IMR-90 (cell line): ENCODE measurements at regions not wholly inside any gene's neighbourhood (a gene's known extent, or its start where the extent isn't known, plus 50 kb on each side); places are given as distances from the start of the nearest gene placed in this dataset.

Experiments used
- ATAC-seq: fragments of 200-7000 bp; cut with Tn5 transposase; 2 replicates; pipeline ENCODE4 v1.9.1; 2020; ENCODE audit warnings: low read depth, mild to moderate bottlenecking, moderate library complexity
- BruUV-seq: library from RNA; stranded (reverse); fragments of 400-500 nt; replicated peaks from 2 replicates; lab custom pipeline; 2021; lab: Mats Ljungman, UMichigan
- CTCF ChIA-PET: fragments of 300-600 bp; formaldehyde crosslinking; extraction: SDS; loops from one replicate; lab custom pipeline; 2021; ENCODE audit warnings: antibody characterized with exemption; lab: Yijun Ruan, JAX
- POLR2A ChIA-PET: fragments of 300-600 bp; sonication (Branson Sonifier 250); formaldehyde crosslinking; loops from one replicate; lab custom pipeline; 2022; ENCODE audit warnings: antibody characterized with exemption; ENCODE audit not compliant: unreplicated experiment; lab: Charles Lee
- DNase-seq: peaks from one replicate; pipeline ENCODE4 v3.0.0; 2013
- H2AFZ ChIP-seq: replicated peaks from 2 replicates; pipeline ENCODE3; 2013; ENCODE audit warnings: low read length, mild to moderate bottlenecking; ENCODE audit not compliant: poor library complexity
- H2AK5ac ChIP-seq: 2 replicates; pipeline ENCODE4 v1.6.1; 2013; ENCODE audit warnings: low read depth, low read length, inconsistent platforms
- H2AK9ac ChIP-seq: replicated peaks from 2 replicates; pipeline ENCODE3; 2013; ENCODE audit warnings: mild to moderate bottlenecking, low read depth, low read length, moderate library complexity; ENCODE audit not compliant: poor library complexity
- H2BK120ac ChIP-seq: 2 replicates; pipeline ENCODE4 v1.6.1; 2013; ENCODE audit warnings: low read depth, low read length, inconsistent platforms
- H2BK15ac ChIP-seq: 3 replicates; pipeline ENCODE4 v1.6.1; 2013; ENCODE audit warnings: low read depth, low read length, inconsistent platforms
- H2BK20ac ChIP-seq: 2 replicates; pipeline ENCODE4 v1.6.1; 2013; ENCODE audit warnings: low read depth, mild to moderate bottlenecking, inconsistent platforms, low read length, moderate library complexity
- H2BK5ac ChIP-seq: 2 replicates; pipeline ENCODE4 v1.6.1; 2013; ENCODE audit warnings: mild to moderate bottlenecking, low read depth, low read length, inconsistent platforms; ENCODE audit not compliant: poor library complexity, severe bottlenecking
- H3K14ac ChIP-seq: replicated peaks from 2 replicates; pipeline ENCODE4 v1.6.1; 2013; ENCODE audit warnings: low read depth, low read length, inconsistent platforms
- H3K18ac ChIP-seq: 2 replicates; pipeline ENCODE4 v1.6.1; 2013; ENCODE audit warnings: low read depth, low read length, control low read depth
- H3K23ac ChIP-seq: 2 replicates; pipeline ENCODE4 v1.6.1; 2013; ENCODE audit warnings: low read depth, low read length, inconsistent platforms
- H3K27ac ChIP-seq: 2 replicates; pipeline ENCODE4 v1.5.1; 2013; ENCODE audit warnings: mild to moderate bottlenecking, control low read depth, low read length; ENCODE audit not compliant: insufficient read depth
- H3K27me3 ChIP-seq: 2 replicates; pipeline ENCODE4 v1.6.1; 2013; ENCODE audit warnings: low read length; ENCODE audit not compliant: control insufficient read depth, insufficient read depth
- H3K36me3 ChIP-seq: 2 replicates; pipeline ENCODE4 v1.6.1; 2013; ENCODE audit warnings: low read length, mixed read lengths; ENCODE audit not compliant: control insufficient read depth, insufficient read depth
- H3K4ac ChIP-seq: 2 replicates; pipeline ENCODE4 v1.6.1; 2013; ENCODE audit warnings: low read depth, low read length, inconsistent platforms
- H3K4me1 ChIP-seq: 2 replicates; pipeline ENCODE4 v1.6.1; 2013; ENCODE audit warnings: low read length, mixed read lengths; ENCODE audit not compliant: control insufficient read depth, insufficient read depth
- H3K4me2 ChIP-seq: 2 replicates; pipeline ENCODE4 v1.6.1; 2013; ENCODE audit warnings: low read depth, mild to moderate bottlenecking, control low read depth, low read length, moderate library complexity
- H3K4me3 ChIP-seq: 2 replicates; pipeline ENCODE4 v1.5.1; 2013; ENCODE audit warnings: low read depth, mild to moderate bottlenecking, control low read depth, low read length, moderate library complexity; ENCODE audit not compliant: insufficient read depth
- H3K56ac ChIP-seq: 2 replicates; pipeline ENCODE4 v1.6.1; 2013; ENCODE audit warnings: low read length, inconsistent platforms; ENCODE audit not compliant: insufficient read depth; ENCODE audit errors: extremely low read depth
- H3K79me1 ChIP-seq, 2 experiments: 2 replicates each; pipeline ENCODE4 v1.6.1; 2013; ENCODE audit warnings: low read length in 2 of 2, inconsistent platforms in 1 of 2, low read depth in 1 of 2
- H3K9ac ChIP-seq: 2 replicates; pipeline ENCODE4 v1.6.1; 2013; ENCODE audit warnings: low read depth, low read length, control low read depth
- H3K9me1 ChIP-seq: 2 replicates; pipeline ENCODE4 v1.6.1; 2013; ENCODE audit warnings: low read length, inconsistent platforms; ENCODE audit not compliant: insufficient read depth
- H3K9me3 ChIP-seq: 2 replicates; pipeline ENCODE4 v1.6.1; 2013; ENCODE audit warnings: low read length; ENCODE audit not compliant: control insufficient read depth, insufficient read depth
- H4K20me1 ChIP-seq: 2 replicates; pipeline ENCODE4 v1.6.1; 2013; ENCODE audit warnings: low read length, inconsistent platforms; ENCODE audit not compliant: insufficient read depth
- H4K5ac ChIP-seq: 2 replicates; pipeline ENCODE4 v1.6.1; 2013; ENCODE audit warnings: mild to moderate bottlenecking, low read depth, low read length, control low read depth
- H4K8ac ChIP-seq, 2 experiments: 2 replicates each; pipeline ENCODE4 v1.6.1; 2013; ENCODE audit warnings: low read depth in 2 of 2, low read length in 2 of 2, control low read depth in 1 of 2, inconsistent platforms in 1 of 2
- H4K91ac ChIP-seq: 2 replicates; pipeline ENCODE4 v1.6.1; 2013; ENCODE audit warnings: low read depth, low read length, inconsistent platforms; ENCODE audit not compliant: insufficient read depth
- BHLHE40 ChIP-seq: fragments of 150-350 bp; IDR thresholded peaks from 2 replicates; pipeline ENCODE4 v1.6.1; 2016; ENCODE audit warnings: mild to moderate bottlenecking, low read depth, low read length
- CHD1 ChIP-seq: IDR thresholded peaks from 2 replicates; pipeline ENCODE4 v1.6.1; 2012; ENCODE audit warnings: low read depth, low read length, improper control_type of control experiment
- CTCF ChIP-seq: conservative IDR thresholded peaks from 2 replicates; pipeline ENCODE4 v1.5.1; 2012; ENCODE audit warnings: mild to moderate bottlenecking, low read depth, low read length, improper control_type of control experiment
- FOS ChIP-seq: fragments of 150-350 bp; IDR thresholded peaks from 2 replicates; pipeline ENCODE4 v1.6.1; 2016; ENCODE audit warnings: low read depth, low read length
- MAFK ChIP-seq: IDR thresholded peaks from 2 replicates; pipeline ENCODE4 v1.6.1; 2012; ENCODE audit warnings: low read depth, low read length, improper control_type of control experiment
- MAZ ChIP-seq: IDR thresholded peaks from 2 replicates; pipeline ENCODE4 v1.6.1; 2012; ENCODE audit warnings: low read depth, mild to moderate bottlenecking, low read length, improper control_type of control experiment, moderate library complexity, borderline replicate concordance
- MXI1 ChIP-seq: IDR thresholded peaks from 2 replicates; pipeline ENCODE4 v1.6.1; 2012; ENCODE audit warnings: low read depth, mild to moderate bottlenecking, low read length, moderate library complexity, borderline replicate concordance
- NFE2L2 ChIP-seq: fragments of 150-350 bp; IDR thresholded peaks from 2 replicates; pipeline ENCODE4 v1.6.1; 2016; ENCODE audit warnings: low read depth, mild to moderate bottlenecking, low read length
- POLR2A ChIP-seq: IDR thresholded peaks from 2 replicates; pipeline ENCODE4 v1.6.1; 2012; ENCODE audit warnings: mild to moderate bottlenecking, low read depth, low read length
- RAD21 ChIP-seq: IDR thresholded peaks from 2 replicates; pipeline ENCODE4 v1.6.1; 2012; ENCODE audit warnings: low read length, improper control_type of control experiment
- RFX5 ChIP-seq: IDR thresholded peaks from 2 replicates; pipeline ENCODE4 v1.8.0; 2012; ENCODE audit warnings: low read depth, mild to moderate bottlenecking, low read length, moderate library complexity
- SMC3 ChIP-seq: fragments of 150-350 bp; IDR thresholded peaks from 2 replicates; pipeline ENCODE4 v1.6.1; 2016; ENCODE audit warnings: low read depth, mild to moderate bottlenecking, antibody characterized with exemption, low read length, moderate library complexity
- USF2 ChIP-seq: fragments of 150-350 bp; IDR thresholded peaks from 2 replicates; pipeline ENCODE4 v1.6.1; 2017; ENCODE audit warnings: mild to moderate bottlenecking, antibody characterized with exemption, low read length, low read depth
- dilution Hi-C: fragments of 300-500 bp; cut with HindIII; formaldehyde crosslinking; loops from one replicate; pipeline ENCODE4 v1.14.3; 2018; ENCODE audit warnings: low sequenced_read_pairs; ENCODE audit not compliant: unreplicated experiment
- in situ Hi-C: fragments of 300-500 bp; cut with MboI; formaldehyde crosslinking; loops from 3 replicates; pipeline ENCODE4 v1.14.3; 2019; ENCODE audit warnings: low sequenced_read_pairs, inconsistent platforms, mixed read lengths
- intact Hi-C: fragments of 100-400 bp; cut with micrococcal nuclease; formaldehyde crosslinking; loops from 2 replicates; pipeline ENCODE4 v1.10.0; 2022

DNA sequence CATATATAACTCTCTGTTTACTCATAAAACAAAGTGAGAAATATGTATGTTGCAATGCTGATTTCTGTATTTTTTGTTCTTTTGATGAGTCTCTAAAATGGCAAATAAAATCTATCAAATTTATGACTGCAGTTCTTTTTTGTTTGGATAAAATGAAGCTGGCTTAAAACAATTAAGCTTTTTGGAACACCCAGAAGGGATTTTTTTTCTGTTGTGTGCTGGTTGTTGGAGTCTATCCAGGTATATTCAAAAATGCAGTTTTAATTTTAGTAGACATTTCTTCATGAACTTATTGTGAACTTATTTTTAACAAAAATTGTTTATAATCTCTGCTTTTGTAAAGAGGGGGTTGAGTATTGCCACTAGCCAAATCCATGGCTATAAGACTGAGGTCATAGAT lies 405.5 kb downstream of the RAP2B start:
- Histone ChIP-seq H2BK15ac (no peak overlapping the region), H2AK5ac (no peak overlapping the region), H3K56ac (no peak overlapping the region), H3K27ac (no peak overlapping the region), H3K36me3 (no peaks in the 10 kb centered on the region), H4K20me1 (no peaks in the 10 kb centered on the region), H3K9me3 (no peaks in the 10 kb centered on the region; the same call in 1 of the 2 replicates), H2AK9ac (no peak overlapping the region), H3K4me1 (no peaks in the 10 kb centered on the region), H4K8ac (no peak overlapping the region), H3K23ac (no peak overlapping the region), H3K18ac (no peak overlapping the region), H3K79me1 (no peaks in the 10 kb centered on the region), H2BK120ac (no peak overlapping the region), H3K4me2 (no peak overlapping the region), H3K14ac (no peak overlapping the region), H3K4me3 (no peak overlapping the region), H3K9ac (no peak overlapping the region), H2BK5ac (no peak overlapping the region), H4K5ac (no peak overlapping the region), H2AFZ (no peak overlapping the region), H3K9me1 (no peaks in the 10 kb centered on the region), H3K4ac (no peak overlapping the region), H2BK20ac (no peak overlapping the region), H4K91ac (no peak overlapping the region), H3K27me3 (no peaks in the 10 kb centered on the region)
- TF ChIP-seq MXI1 (no peak), MAFK (no peak), RAD21 (no peak), CHD1 (no peak), POLR2A (no peak), NFE2L2 (no peak), RFX5 (no peak), BHLHE40 (no peak), CTCF (no peak), MAZ (no peak), SMC3 (no peak), USF2 (no peak), FOS (no peak)
- DNase-seq (no peak), ATAC-seq (no peak)
- intact Hi-C loops (no loop called here), dilution Hi-C loops (no loop called here), in situ Hi-C loops (no loop called here)
- no TSS peak for BruUV-seq
- CTCF ChIA-PET, result no interaction called here
- POLR2A ChIA-PET, result no interaction called here
